Kidney capillary endothelial cell (primary cell): ENCODE measurements at regions not wholly inside any gene's neighbourhood (a gene's known extent, or its start where the extent isn't known, plus 50 kb on each side); places are given as distances from the start of the nearest gene placed in this dataset.
"Not testable (repeated sequence)": the region's sequence is repeated elsewhere in the genome, so short reads cannot be mapped to it uniquely, and the experiment has no call there.

Source experiments
- DNase-seq: peaks from one replicate; pipeline ENCODE4 v3.0.0-alpha.2; 2018; ENCODE audit warnings: low spot score

GRCh38 chr6:86872810-86873209 is 64.5 kb upstream of the HTR1E start:
- DNase-seq, result not testable (repeated sequence)

DNA sequence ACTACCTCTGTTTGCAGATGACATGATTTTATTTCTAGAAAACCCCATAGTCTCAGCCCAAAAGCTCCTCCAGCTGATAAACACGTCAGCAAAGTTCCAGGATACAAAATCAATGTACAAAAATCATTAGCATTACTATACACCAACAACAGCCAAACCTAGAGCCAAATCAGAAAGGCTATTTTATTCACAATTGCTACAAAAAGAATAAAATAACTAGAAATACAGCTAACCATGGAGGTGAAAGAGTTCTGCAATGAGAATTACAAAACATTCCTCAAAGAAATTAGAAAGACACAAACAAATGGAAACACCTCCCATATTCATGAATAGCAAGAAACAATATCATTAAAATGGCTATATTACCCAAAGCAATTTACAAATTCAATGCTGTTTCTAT is 65.6 kb upstream of the HTR1E start:
- no peak for DNase-seq

DNA sequence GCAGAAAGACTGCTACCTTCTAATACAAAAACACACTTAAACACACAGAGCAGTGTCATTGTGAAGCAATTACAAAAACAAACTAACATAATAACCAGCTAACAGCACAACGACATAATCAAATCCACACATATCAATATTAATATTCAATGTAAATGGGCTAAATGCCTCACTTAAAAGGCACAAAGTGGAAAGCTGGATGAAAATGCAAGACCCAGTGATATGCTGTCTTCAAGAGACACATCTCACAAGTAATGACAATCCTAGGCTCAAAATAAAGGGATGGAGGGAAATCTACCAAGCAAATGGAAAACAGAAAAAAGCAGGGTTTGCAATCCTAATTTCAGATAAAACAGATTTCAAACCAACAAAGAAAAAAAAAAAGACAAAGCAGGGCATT is 67.8 kb upstream of the HTR1E start:
- DNase-seq, result no peak

DNA sequence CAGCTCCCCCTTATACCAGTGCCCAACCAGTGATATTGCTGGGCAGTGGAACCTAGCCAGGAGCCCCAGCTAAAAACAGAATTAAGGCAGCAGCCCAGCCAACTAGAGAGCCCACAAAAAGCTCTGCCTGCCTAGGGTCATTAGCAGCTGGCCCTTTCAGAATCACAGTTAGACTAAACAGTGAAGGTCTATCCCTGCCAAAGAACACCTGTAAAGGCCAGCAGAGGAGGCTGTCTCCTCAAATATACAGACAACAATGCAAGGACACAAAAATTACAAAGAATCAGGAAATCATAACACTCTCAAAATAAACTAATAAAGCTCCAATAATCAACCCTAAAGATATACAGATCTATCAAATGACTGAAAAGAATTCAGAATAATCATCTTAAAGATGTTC is 77.8 kb upstream of the HTR1E start:
- no peak for DNase-seq

- DNase-seq, result no peak
Observed at GRCh38 chr6:86858970-86859369, 78.4 kb upstream of the HTR1E start.

DNA sequence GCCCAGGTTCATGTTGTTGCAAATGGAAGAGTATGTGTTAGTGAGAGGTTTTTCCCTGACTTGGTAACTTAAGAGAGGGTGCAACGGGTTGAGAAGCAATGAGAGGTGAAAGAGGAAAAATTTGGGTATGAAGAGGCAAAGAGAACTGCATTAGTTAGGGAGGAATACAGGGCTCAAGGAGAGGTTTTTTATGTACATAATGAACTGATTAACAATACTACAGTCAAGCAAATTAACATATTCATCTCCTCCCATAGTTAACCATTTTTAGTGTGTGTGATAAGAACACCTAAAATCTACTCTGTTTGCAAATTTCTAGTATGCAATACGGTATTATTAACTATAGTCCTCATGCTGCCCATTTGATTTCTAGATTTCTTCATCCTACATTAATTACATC is 79.5 kb upstream of the HTR1E start:
- DNase-seq, result no peak

DNA sequence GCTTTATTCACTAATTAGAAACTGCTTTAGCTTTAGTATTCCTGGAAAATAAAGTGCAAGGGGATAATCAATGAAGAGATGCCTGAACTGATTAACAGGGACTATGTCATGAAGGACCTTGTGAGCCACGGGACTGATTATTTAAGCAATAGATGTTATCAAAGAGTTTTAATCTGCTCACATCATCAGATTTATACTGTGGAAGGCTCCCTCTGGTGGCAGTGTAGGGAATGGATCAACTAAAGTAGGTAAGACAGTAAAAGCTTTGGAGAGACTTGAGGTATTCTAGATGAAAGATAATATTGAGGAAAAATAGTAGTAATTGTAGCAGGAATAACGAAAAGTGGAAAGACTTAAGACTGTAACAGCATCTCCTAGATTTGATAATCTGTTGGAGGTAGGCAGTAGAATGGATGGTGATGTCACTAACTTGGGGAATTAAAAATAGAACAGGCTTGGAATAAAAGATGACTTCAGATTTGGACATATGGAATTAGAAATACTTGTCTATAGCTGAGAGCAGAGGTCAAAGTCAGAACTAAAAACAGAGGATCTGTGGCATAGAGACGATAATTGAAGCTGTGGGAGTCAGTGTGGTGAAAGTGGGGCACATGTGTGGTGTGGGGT is 80.3 kb upstream of the HTR1E start:
- peak; percentile 5 for DNase-seq

- DNase-seq, result no peak
Observed at GRCh38 chr6:86856379-86856778, 80.9 kb upstream of the HTR1E start.

DNA sequence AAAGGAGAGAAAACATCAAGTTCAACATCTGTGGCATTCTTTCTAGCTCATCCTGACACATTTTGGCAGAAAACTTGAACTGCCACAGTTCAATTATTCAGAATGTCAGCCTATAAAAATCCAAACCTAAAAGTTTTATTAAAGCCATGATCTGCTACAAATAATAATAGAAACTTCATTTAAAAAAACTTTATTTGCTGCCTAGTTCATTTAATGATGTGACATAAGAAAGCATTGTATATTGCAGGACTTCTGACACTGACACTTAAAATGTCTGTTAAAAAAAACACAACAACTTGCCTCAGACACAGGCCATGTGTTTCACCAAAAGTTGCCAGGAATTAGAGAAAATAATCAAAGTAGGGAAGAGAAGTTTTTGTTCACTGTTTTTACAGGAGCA is 88.3 kb upstream of the HTR1E start:
- DNase-seq, result no peak

DNA sequence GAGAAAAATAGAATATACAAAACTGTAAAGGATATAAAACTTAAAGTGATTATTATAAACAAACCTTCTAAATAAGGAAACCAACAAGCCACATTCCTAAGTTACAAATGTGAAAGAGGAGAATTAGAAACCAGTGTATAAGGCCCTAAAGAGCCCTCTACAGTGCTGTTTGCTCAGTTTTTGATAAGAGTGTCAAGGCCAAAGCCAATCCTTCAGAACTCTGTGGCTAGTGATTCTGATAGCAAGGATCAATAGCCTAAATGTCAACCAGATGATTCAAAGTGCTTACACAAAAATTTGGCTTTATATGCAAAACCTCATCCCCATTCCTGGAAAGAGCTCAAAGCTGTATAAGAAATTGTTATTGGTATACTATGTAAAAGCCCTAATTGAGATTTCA is 104.6 kb upstream of the HTR1E start:
- DNase-seq, result no peak

DNA sequence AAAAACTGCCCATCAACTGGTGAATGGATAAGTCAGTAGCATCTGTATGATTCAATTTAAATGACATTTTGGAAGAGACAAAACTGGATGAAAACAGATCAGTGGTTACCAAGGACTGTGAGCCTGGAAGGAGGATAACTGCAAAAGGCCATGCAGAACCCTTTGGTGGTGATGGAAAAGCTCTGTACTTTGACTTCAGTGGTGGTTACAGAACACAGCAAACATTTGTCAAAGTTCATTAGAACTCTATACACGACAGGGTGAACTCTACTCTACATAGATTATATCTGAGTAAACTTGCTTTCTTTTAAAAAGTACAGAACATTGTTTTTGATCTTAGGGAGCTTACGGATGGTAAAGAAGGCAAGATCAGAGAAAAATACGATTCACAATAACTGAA is 111.9 kb upstream of the HTR1E start:
- no peak for DNase-seq

DNA sequence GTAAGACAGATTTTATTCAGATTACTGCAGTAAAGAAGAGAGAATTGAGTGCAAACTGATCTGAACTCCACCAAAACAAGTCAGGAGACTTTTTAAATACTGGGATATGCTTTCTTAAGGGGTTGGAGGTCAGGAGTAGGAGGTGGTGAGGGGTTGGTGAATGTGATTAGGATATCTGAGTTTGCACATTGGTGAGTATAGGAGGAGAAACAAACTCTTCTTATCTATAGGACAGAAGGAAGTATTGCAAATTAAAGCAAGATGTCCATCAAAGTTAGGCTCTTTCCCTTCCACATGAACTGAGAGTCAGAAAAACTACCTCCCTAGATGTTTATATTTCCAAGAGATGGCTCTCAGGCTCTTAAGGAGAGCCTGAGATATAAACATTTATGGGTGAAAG is 114.6 kb upstream of the HTR1E start:
- no peak for DNase-seq

GRCh38 chr6:86820750-86821149 is 116.6 kb upstream of the HTR1E start:
- no peak for DNase-seq

GRCh38 chr6:86793649-86794048 is 143.7 kb upstream of the HTR1E start:
- DNase-seq, result no peak

DNA sequence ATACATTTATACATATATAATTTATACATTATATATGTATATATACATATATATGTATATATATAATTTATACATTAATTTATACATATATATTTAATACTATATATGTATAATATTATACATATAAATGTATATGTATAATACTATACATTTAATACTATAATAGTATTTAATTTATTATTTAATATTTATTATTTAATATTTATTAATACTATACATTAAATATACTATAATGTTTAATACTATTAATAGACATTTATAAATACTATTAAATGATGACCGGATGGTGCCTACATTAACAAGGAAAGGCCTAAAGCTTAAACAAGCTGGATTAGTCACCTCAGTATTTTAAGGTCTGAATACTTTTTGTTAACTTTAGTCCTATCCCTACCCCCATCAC is 145.9 kb upstream of the HTR1E start:
- no peak for DNase-seq

- no peak for DNase-seq
Observed at GRCh38 chr6:86789779-86790411, 147.4 kb upstream of the HTR1E start.

DNA sequence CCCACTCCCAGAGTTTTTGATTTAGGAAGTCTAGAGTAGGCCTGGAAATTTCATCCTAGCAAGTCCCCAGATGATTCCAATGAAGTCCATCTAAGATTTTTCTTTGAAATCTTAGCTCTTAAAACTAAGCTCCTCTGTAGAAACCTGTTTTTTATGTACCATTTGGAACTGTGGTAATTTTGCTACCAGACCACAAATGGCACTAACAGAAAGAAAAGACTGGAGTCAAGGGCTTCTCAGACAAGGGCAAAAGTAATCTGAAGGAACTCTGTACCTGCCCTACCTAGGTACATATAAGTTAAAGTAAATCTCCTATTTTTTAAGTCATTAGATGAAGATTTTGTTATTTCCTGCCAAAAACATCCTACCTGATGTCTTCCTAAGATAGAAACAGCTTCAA is 155.0 kb upstream of the HTR1E start:
- DNase-seq, result no peak

GRCh38 chr6:86780923-86781322 is 156.4 kb upstream of the HTR1E start:
- DNase-seq, result no peak

DNA sequence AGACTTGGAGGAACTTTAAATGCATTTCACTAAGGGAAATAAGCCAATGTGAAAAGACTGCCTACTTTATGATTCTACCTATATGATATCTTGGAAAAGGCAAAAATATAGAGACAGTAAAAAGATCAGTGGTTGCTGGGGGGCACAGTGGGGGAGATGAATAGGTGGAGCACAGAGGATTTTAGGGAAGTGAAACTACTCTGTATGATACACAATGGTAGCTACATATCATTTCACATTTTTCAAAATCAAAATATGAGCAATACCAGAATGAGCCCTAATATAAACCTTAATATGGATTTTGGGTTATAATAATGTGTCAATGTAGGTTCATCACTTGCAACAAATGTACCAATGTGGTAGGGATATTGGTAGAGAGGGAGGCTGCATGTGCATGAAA is 161.4 kb upstream of the HTR1E start:
- DNase-seq, result no peak

DNA sequence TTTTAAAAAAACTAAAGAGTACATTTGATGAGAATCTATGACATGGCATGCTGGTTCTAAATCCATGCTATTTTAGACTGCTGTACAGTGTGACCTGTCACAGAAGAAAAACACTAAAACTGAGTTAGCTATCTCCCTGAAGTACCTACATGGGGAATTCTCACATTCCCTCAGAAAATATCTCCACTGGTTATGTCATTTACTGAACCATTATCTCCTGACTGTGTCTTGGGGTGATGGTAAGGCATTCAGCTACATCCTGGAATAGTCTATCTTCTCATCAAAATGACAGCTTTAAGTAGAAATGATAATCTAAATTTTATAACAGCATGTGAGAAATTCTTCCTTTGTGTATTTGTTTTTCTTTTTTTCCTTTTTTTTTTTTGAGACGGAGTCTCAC is 172.1 kb upstream of the HTR1E start:
- no peak for DNase-seq

DNA sequence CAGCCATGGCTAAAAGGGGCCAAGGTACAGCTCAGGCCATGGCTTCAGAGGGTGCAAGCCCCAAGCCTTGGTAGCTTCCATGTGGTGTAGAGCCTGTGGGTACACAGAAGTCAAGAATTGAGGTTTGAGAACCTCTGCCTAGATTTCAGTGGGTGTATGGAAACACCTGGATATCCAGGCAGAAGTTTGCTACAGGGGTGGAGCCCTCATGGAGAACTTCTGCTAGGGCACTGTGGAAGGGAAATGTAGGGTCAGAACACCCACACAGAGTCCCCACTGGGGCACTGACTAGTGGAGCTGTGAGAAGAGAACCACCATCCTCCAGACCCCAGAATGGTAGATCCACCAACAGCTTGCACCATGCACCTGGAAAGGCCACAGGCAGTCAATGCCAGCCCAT is 177.4 kb upstream of the HTR1E start:
- DNase-seq, result not testable (repeated sequence)

- no peak for DNase-seq
Observed at GRCh38 chr6:86756640-86757229, 180.6 kb upstream of the HTR1E start.

DNA sequence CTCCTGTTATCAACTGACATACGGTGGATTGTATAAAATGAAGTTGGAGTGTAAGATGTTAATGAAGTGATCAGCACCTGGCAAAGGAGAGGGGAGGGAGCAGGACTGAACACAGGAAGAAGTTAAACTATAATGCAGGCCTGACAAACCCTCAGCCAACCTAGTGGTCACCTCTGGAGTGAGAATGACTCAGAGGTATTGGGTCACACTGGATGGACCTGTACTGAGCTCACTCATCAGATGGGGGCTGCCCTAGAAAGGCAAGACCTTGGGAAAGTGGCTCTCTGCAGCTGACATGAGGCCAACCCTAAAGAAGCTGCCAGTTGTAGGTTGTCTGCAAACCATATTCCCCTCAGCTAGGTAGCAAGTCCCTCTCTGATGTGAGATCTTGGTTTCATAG is 193.3 kb upstream of the HTR1E start:
- no peak for DNase-seq

DNA sequence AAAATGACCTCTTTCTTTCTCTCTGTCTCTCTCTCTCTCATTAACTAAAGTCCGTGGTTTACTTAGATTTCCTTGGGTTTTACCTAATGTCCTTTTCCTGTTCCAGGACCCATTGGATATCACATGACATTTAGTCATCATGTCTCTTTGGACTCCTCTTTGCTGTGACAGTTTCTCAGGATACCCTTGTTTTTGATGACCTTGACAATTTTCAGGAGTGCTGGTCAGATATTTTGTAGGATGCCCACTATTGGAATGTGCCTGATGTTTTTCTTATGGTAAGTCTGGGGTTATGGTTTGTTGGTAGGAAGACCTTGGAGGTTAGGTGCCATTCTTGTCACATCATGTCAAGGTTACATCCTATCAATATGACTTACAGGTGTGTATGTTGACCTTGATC is 199.2 kb upstream of the HTR1E start:
- DNase-seq, result no peak
